HCT116 (cell line): ENCODE measurements at regions not wholly inside any gene's neighbourhood (a gene's known extent, or its start where the extent isn't known, plus 50 kb on each side); places are given as distances from the start of the nearest gene placed in this dataset.
"Not testable (repeated sequence)": the region's sequence is repeated elsewhere in the genome, so short reads cannot be mapped to it uniquely, and the experiment has no call there.

Experiments used
- CEBPB ChIP-seq: IDR thresholded peaks from 2 replicates; pipeline ENCODE4 v1.6.1; 2012; ENCODE audit warnings: low read depth
- ELF1 ChIP-seq: IDR thresholded peaks from 2 replicates; pipeline ENCODE4 v1.6.1; 2012; ENCODE audit warnings: low read depth, borderline replicate concordance
- EZH2 ChIP-seq: fragments of 200-600 bp; sonication (generic); IDR thresholded peaks from 2 replicates; pipeline ENCODE4 v1.6.1; 2017; ENCODE audit warnings: antibody characterized with exemption, mixed run types
- EZH2phosphoT487 ChIP-seq: fragments of 200-600 bp; IDR thresholded peaks from 2 replicates; pipeline ENCODE4 v1.6.1; 2018; ENCODE audit warnings: antibody characterized with exemption, borderline replicate concordance
- POLR2AphosphoS5 ChIP-seq: IDR thresholded peaks from 2 replicates; pipeline ENCODE4 v1.6.1; 2011; ENCODE audit warnings: mild to moderate bottlenecking, low read depth, low read length, moderate library complexity
- SP1 ChIP-seq: IDR thresholded peaks from 2 replicates; pipeline ENCODE4 v1.6.1; 2012; ENCODE audit warnings: low read depth
- YY1 ChIP-seq: IDR thresholded peaks from 2 replicates; pipeline ENCODE4 v1.6.1; 2011; ENCODE audit warnings: low read length, low read depth, moderate library complexity, mild to moderate bottlenecking; ENCODE audit not compliant: insufficient replicate concordance; ENCODE audit errors: extremely low read depth
- ZFX ChIP-seq: fragments of 450-650 bp; IDR thresholded peaks from 2 replicates; pipeline ENCODE4 v1.6.1; 2017
- ZNF274 ChIP-seq: fragments of 200-500 bp; sonication (Bioruptor generic); IDR thresholded peaks from 2 replicates; pipeline ENCODE4 v1.6.1; 2014; ENCODE audit warnings: mild to moderate bottlenecking, low read depth, low read length, inconsistent platforms
- TF ChIP-seq, protein P1 (sequence below), 3 experiments: fragments of 200-600 bp in 1 of 3; sonication (generic) in 1 of 3; IDR thresholded peaks in 2 of 3; conservative IDR thresholded peaks in 1 of 3; 2 replicates each; pipeline ENCODE4 v1.5.1; 2012 to 2017; ENCODE audit warnings: low read depth in 2 of 3, low read length in 2 of 3, antibody characterized with exemption in 1 of 3, borderline replicate concordance in 1 of 3, control low read depth in 1 of 3, mild to moderate bottlenecking in 1 of 3, mixed read lengths in 1 of 3, mixed run types in 1 of 3, moderate library complexity in 1 of 3; ENCODE audit not compliant: insufficient read depth in 1 of 3
- TF ChIP-seq, protein P2 (sequence below): IDR thresholded peaks from 2 replicates; pipeline ENCODE4 v1.6.1; 2012

DNA sequence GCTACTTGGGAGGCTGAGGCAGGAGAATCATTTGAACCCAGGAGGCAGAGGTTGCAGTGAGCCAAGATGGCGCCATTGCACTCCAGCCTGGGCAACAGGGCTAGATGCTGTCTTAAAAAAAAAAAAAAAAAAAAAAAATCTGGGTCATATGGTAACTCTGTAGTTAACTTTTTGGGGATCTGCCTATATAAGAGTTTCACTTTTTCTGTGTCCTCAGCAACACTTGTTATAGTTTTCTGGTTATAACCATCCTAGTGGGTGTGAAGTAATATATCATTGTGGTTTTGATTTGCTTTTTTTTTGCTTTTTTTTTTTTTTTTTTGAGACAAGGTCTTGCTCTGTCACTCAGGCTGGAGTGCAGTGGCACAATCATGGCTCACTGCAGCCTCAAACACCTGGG is 54.3 kb upstream of the SHB start:
- TF ChIP-seq, protein P1, sequence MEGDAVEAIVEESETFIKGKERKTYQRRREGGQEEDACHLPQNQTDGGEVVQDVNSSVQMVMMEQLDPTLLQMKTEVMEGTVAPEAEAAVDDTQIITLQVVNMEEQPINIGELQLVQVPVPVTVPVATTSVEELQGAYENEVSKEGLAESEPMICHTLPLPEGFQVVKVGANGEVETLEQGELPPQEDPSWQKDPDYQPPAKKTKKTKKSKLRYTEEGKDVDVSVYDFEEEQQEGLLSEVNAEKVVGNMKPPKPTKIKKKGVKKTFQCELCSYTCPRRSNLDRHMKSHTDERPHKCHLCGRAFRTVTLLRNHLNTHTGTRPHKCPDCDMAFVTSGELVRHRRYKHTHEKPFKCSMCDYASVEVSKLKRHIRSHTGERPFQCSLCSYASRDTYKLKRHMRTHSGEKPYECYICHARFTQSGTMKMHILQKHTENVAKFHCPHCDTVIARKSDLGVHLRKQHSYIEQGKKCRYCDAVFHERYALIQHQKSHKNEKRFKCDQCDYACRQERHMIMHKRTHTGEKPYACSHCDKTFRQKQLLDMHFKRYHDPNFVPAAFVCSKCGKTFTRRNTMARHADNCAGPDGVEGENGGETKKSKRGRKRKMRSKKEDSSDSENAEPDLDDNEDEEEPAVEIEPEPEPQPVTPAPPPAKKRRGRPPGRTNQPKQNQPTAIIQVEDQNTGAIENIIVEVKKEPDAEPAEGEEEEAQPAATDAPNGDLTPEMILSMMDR (IDR thresholded peaks at IDR 0.05 in 2 of 3, conservative IDR thresholded peaks at IDR 0.05 in 1 of 3; ENCODE audit: borderline replicate concordance in 1 of 3, insufficient read depth in 1 of 3, low read depth in 2 of 3, low read length in 2 of 3): not testable (repeated sequence)
- TF ChIP-seq EZH2phosphoT487, ZNF274, ELF1, EZH2, SP1, YY1, CEBPB, POLR2AphosphoS5, ZFX: not testable (repeated sequence)
- TF ChIP-seq, protein P2, sequence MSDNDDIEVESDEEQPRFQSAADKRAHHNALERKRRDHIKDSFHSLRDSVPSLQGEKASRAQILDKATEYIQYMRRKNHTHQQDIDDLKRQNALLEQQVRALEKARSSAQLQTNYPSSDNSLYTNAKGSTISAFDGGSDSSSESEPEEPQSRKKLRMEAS: not testable (repeated sequence)
